Hepatocyte (in vitro differentiated cells): ENCODE measurements at regions not wholly inside any gene's neighbourhood (a gene's known extent, or its start where the extent isn't known, plus 50 kb on each side); places are given as distances from the start of the nearest gene placed in this dataset.

Source experiments
- EZH2 ChIP-seq: fragments of 200-600 bp; sonication (generic); IDR thresholded peaks from 2 replicates; pipeline ENCODE4 v1.6.1; 2016; ENCODE audit warnings: antibody characterized with exemption, mild to moderate bottlenecking, borderline replicate concordance
- EZH2phosphoT487 ChIP-seq: fragments of 200-600 bp; sonication (generic); IDR thresholded peaks from one replicate; pipeline ENCODE4 v1.6.1; 2018; ENCODE audit warnings: antibody characterized with exemption, mild to moderate bottlenecking, low read depth, moderate library complexity; ENCODE audit not compliant: unreplicated experiment, severe bottlenecking
- TF ChIP-seq, protein P1 (sequence below): fragments of 200-600 bp; sonication (generic); IDR thresholded peaks from 2 replicates; pipeline ENCODE4 v1.5.1; 2016; ENCODE audit warnings: antibody characterized with exemption, mild to moderate bottlenecking; ENCODE audit not compliant: poor library complexity

DNA sequence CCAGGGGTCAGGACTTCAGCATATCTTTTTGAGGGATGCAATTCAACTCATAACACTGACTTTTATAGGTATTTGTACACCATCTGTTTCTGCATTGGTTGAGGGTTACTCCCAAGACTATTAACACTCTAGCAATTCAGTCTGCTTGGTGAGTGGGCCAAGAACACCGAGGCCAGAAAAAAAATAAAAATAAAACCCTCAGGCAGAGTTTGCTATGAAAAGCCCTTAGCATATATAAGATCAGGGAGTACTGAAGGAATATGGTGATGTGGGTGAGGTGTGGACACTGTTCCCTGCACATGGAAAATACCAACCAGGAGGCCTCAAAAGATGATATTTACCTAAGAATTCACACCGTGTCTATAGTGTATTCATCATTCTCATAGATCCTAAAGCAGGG lies 383.2 kb upstream of the UBE2E3 start:
- TF ChIP-seq, protein P1, sequence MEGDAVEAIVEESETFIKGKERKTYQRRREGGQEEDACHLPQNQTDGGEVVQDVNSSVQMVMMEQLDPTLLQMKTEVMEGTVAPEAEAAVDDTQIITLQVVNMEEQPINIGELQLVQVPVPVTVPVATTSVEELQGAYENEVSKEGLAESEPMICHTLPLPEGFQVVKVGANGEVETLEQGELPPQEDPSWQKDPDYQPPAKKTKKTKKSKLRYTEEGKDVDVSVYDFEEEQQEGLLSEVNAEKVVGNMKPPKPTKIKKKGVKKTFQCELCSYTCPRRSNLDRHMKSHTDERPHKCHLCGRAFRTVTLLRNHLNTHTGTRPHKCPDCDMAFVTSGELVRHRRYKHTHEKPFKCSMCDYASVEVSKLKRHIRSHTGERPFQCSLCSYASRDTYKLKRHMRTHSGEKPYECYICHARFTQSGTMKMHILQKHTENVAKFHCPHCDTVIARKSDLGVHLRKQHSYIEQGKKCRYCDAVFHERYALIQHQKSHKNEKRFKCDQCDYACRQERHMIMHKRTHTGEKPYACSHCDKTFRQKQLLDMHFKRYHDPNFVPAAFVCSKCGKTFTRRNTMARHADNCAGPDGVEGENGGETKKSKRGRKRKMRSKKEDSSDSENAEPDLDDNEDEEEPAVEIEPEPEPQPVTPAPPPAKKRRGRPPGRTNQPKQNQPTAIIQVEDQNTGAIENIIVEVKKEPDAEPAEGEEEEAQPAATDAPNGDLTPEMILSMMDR, result no peak
- TF ChIP-seq EZH2, result no peak
- TF ChIP-seq EZH2phosphoT487, result no peak
